SK-N-SH (cell line): ENCODE measurements at regions not wholly inside any gene's neighbourhood (a gene's known extent, or its start where the extent isn't known, plus 50 kb on each side); places are given as distances from the start of the nearest gene placed in this dataset.

Experiments used
- CTCF ChIA-PET: fragments of 300-600, 350-600 bp; formaldehyde crosslinking; extraction: SDS; loops from one replicate; lab custom pipeline; 2021; lab: Yijun Ruan, JAX
- POLR2A ChIA-PET: fragments of 350-600 bp; sonication (Branson Sonifier 250); formaldehyde crosslinking; extraction: SDS; loops from one replicate; lab custom pipeline; 2020; ENCODE audit warnings: antibody characterized with exemption, inconsistent platforms; lab: Yijun Ruan, JAX
- DNase-seq: peaks from one replicate; pipeline ENCODE4 v3.0.0; 2012
- H2AFZ ChIP-seq: fragments of 200-600 bp; sonication (generic); 2 replicates; pipeline ENCODE4 v1.8.1; 2016; ENCODE audit warnings: antibody characterized with exemption, mild to moderate bottlenecking, low read depth
- H3F3A ChIP-seq: fragments of 200-600 bp; sonication (generic); replicated peaks from 2 replicates; pipeline ENCODE3; 2016; ENCODE audit warnings: antibody characterized with exemption, mild to moderate bottlenecking; ENCODE audit not compliant: insufficient read depth
- H3K27ac ChIP-seq, 2 experiments: fragments of 200-500 bp in 1 of 2; fragments of 200-600 bp in 1 of 2; sonication (Bioruptor generic) in 1 of 2; sonication (generic), shearing (Covaris generic) in 1 of 2; 2 replicates each; pipeline versions ENCODE4 v1.5.1 to v1.6.1; 2014 to 2016; ENCODE audit warnings: low read depth in 2 of 2, inconsistent platforms in 1 of 2, low read length in 1 of 2, mild to moderate bottlenecking in 1 of 2, mixed read lengths in 1 of 2
- H3K27me3 ChIP-seq: fragments of 200-600 bp; sonication (generic), shearing (Covaris generic); 2 replicates; pipeline ENCODE4 v1.6.1; 2016; ENCODE audit warnings: mixed run types; ENCODE audit not compliant: insufficient read depth
- H3K36me3 ChIP-seq, 2 experiments: fragments of 200-500 bp in 1 of 2; fragments of 200-600 bp in 1 of 2; sonication (Bioruptor generic) in 1 of 2; sonication (generic) in 1 of 2; replicated peaks in 1 of 2; 2 replicates each; pipeline versions ENCODE3 to v1.5.1; 2014 to 2016; ENCODE audit warnings: low read length in 1 of 2, mild to moderate bottlenecking in 1 of 2; ENCODE audit not compliant: insufficient read depth in 2 of 2, control insufficient read depth in 1 of 2
- H3K4me1 ChIP-seq, 2 experiments: fragments of 200-500 bp in 1 of 2; fragments of 200-600 bp in 1 of 2; sonication (Bioruptor generic) in 1 of 2; sonication (generic), shearing (Covaris generic) in 1 of 2; 2 replicates each; pipeline versions ENCODE4 v1.5.1 to v1.6.1; 2014 to 2016; ENCODE audit warnings: low read depth in 1 of 2, low read length in 1 of 2, mixed run types in 1 of 2; ENCODE audit not compliant: insufficient read depth in 2 of 2, control insufficient read depth in 1 of 2
- H3K4me2 ChIP-seq: fragments of 200-600 bp; sonication (generic), shearing (Covaris generic); 2 replicates; pipeline ENCODE4 v1.6.1; 2017; ENCODE audit warnings: mixed run types
- H3K4me3 ChIP-seq, 2 experiments: fragments of 200-500 bp in 1 of 2; fragments of 200-600 bp in 1 of 2; sonication (Bioruptor generic) in 1 of 2; sonication (generic), shearing (Covaris generic) in 1 of 2; 2 replicates each; pipeline versions ENCODE4 v1.5.1 to v1.8.1; 2014 to 2016; ENCODE audit warnings: low read depth in 2 of 2, inconsistent platforms in 1 of 2, low read length in 1 of 2, mild to moderate bottlenecking in 1 of 2, mixed read lengths in 1 of 2, moderate library complexity in 1 of 2
- H3K79me2 ChIP-seq: fragments of 200-600 bp; sonication (generic); 2 replicates; pipeline ENCODE4 v1.8.1; 2017; ENCODE audit warnings: mild to moderate bottlenecking; ENCODE audit not compliant: insufficient read depth
- H3K9ac ChIP-seq: fragments of 200-600 bp; sonication (generic); 2 replicates; pipeline ENCODE4 v1.6.1; 2017; ENCODE audit warnings: mixed run types
- H3K9me2 ChIP-seq: fragments of 200-600 bp; sonication (generic); 2 replicates; pipeline ENCODE4 v1.6.1; 2017; ENCODE audit warnings: mixed run types
- H3K9me3 ChIP-seq: fragments of 200-600 bp; sonication (generic); 2 replicates; pipeline ENCODE4 v1.6.1; 2017; ENCODE audit warnings: mixed run types, mild to moderate bottlenecking, moderate library complexity
- H4K20me1 ChIP-seq: fragments of 200-600 bp; sonication (generic); 2 replicates; pipeline ENCODE4 v1.6.1; 2017; ENCODE audit warnings: mild to moderate bottlenecking, mixed run types; ENCODE audit not compliant: insufficient read depth
- CHD2 ChIP-seq: fragments of 150-350 bp; IDR thresholded peaks from 2 replicates; pipeline ENCODE4 v1.6.1; 2018; ENCODE audit warnings: low read length; ENCODE audit not compliant: partially characterized antibody
- EP300 ChIP-seq, 2 experiments: IDR thresholded peaks; 2 replicates each; pipeline versions ENCODE4 v1.4.0 to v1.6.1; 2012; ENCODE audit warnings: borderline replicate concordance in 1 of 2, low read depth in 1 of 2, low read length in 1 of 2
- EZH2phosphoT487 ChIP-seq: fragments of 200-600 bp; sonication (generic); IDR thresholded peaks from 2 replicates; pipeline ENCODE4 v1.6.1; 2017; ENCODE audit warnings: low read depth, mixed run types, mild to moderate bottlenecking, antibody characterized with exemption, moderate library complexity, borderline replicate concordance
- MEF2A ChIP-seq: IDR thresholded peaks from 2 replicates; pipeline ENCODE4 v1.4.0; 2012; ENCODE audit warnings: low read depth, borderline replicate concordance
- RAD21 ChIP-seq: IDR thresholded peaks from 2 replicates; pipeline ENCODE4 v1.6.1; 2012; ENCODE audit warnings: mild to moderate bottlenecking, low read length
- RXRA ChIP-seq: IDR thresholded peaks from 2 replicates; pipeline ENCODE4 v1.4.0; 2012; ENCODE audit warnings: low read depth, mild to moderate bottlenecking, borderline replicate concordance
- SIN3A ChIP-seq: IDR thresholded peaks from 2 replicates; pipeline ENCODE4 v1.6.1; 2012; ENCODE audit warnings: low read depth, mild to moderate bottlenecking, low read length, moderate library complexity, borderline replicate concordance
- WGBS: methylation state at CpG from one replicate; pipeline ENCODE4 v1.1.6; 2017; ENCODE audit warnings: low lambda C conversion rate; 5-methylcytosine and 5-hydroxymethylcytosine counted together
- TF ChIP-seq, protein P1 (sequence below): IDR thresholded peaks from 2 replicates; pipeline ENCODE4 v1.6.1; 2012; ENCODE audit warnings: mild to moderate bottlenecking, low read depth, low read length, moderate library complexity
- TF ChIP-seq, protein P2 (sequence below): fragments of 200-600 bp; sonication (generic); IDR thresholded peaks from 2 replicates; pipeline ENCODE4 v1.6.1; 2017; ENCODE audit warnings: antibody characterized with exemption, mild to moderate bottlenecking, moderate library complexity

DNA sequence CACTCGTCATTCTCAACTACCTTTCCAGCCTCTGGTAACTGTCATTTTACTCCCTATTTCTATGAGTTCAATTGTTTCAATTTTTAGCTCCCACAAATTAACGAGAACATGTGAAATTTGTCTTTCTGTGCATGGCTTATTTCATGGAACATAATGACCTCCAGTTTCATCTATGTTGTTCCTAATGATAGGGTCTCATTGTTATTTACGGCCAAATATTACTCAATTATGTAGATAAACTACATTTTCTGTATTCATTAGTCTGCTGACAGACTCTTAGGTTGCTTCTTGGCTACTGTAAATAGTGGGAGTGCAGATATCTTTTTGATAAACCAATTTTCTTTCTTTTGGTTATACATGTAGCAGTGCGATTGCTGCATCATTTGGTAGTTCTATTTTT lies 374.9 kb upstream of the ROBO1 start:
- TF ChIP-seq, protein P1, sequence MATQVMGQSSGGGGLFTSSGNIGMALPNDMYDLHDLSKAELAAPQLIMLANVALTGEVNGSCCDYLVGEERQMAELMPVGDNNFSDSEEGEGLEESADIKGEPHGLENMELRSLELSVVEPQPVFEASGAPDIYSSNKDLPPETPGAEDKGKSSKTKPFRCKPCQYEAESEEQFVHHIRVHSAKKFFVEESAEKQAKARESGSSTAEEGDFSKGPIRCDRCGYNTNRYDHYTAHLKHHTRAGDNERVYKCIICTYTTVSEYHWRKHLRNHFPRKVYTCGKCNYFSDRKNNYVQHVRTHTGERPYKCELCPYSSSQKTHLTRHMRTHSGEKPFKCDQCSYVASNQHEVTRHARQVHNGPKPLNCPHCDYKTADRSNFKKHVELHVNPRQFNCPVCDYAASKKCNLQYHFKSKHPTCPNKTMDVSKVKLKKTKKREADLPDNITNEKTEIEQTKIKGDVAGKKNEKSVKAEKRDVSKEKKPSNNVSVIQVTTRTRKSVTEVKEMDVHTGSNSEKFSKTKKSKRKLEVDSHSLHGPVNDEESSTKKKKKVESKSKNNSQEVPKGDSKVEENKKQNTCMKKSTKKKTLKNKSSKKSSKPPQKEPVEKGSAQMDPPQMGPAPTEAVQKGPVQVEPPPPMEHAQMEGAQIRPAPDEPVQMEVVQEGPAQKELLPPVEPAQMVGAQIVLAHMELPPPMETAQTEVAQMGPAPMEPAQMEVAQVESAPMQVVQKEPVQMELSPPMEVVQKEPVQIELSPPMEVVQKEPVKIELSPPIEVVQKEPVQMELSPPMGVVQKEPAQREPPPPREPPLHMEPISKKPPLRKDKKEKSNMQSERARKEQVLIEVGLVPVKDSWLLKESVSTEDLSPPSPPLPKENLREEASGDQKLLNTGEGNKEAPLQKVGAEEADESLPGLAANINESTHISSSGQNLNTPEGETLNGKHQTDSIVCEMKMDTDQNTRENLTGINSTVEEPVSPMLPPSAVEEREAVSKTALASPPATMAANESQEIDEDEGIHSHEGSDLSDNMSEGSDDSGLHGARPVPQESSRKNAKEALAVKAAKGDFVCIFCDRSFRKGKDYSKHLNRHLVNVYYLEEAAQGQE = no peak
- TF ChIP-seq CHD2 (no peak), RAD21 (no peak), EP300 (IDR thresholded peaks at IDR 0.05; ENCODE audit: borderline replicate concordance in 1 of 2, low read depth in 1 of 2, low read length in 1 of 2) (no peak)
- TF ChIP-seq, protein P2, sequence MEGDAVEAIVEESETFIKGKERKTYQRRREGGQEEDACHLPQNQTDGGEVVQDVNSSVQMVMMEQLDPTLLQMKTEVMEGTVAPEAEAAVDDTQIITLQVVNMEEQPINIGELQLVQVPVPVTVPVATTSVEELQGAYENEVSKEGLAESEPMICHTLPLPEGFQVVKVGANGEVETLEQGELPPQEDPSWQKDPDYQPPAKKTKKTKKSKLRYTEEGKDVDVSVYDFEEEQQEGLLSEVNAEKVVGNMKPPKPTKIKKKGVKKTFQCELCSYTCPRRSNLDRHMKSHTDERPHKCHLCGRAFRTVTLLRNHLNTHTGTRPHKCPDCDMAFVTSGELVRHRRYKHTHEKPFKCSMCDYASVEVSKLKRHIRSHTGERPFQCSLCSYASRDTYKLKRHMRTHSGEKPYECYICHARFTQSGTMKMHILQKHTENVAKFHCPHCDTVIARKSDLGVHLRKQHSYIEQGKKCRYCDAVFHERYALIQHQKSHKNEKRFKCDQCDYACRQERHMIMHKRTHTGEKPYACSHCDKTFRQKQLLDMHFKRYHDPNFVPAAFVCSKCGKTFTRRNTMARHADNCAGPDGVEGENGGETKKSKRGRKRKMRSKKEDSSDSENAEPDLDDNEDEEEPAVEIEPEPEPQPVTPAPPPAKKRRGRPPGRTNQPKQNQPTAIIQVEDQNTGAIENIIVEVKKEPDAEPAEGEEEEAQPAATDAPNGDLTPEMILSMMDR = no peak
- Histone ChIP-seq H3K4me1 (no peaks in the 10 kb centered on the region), H3K4me2 (no peak overlapping the region), H3K27ac (no peak overlapping the region), H3K79me2 (no peaks in the 10 kb centered on the region), H2AFZ (no peak overlapping the region), H3K9me2 (no peaks in the 10 kb centered on the region), H3K36me3 (no peaks in the 10 kb centered on the region), H3K4me3 (no peak overlapping the region), H3K9me3 (no peaks in the 10 kb centered on the region), H4K20me1 (no peaks in the 10 kb centered on the region), H3F3A (no peaks in the 10 kb centered on the region), H3K9ac (no peak overlapping the region), H3K27me3 (no peaks in the 10 kb centered on the region)
- CTCF ChIA-PET = no interaction called here
- POLR2A ChIA-PET = no interaction called here
- 13% methylated on average over 4 of the region's 4 CpGs for WGBS
- no peak for DNase-seq

DNA sequence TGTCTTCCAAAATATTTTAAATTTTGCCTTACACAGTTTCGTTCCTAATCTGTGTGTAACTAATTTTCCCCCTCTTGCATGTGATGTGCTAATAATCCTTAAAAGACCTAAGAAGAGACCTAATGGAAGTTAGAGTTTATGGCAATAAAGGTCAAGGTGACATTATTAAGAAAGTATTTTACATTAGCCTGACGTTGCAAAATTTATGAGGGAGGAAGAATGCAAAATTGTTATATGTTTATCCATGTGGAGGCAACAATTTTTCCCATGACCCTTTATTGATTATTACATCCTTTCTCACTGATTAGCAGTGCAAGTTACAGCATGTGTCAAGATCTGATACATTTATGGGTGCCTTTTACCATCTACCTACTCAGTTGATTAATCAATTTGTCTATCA lies 373.8 kb upstream of the ROBO1 start:
- no peak overlapping the region for H3K9ac ChIP-seq
- TF ChIP-seq EZH2phosphoT487 (no peak), MEF2A (no peak), SIN3A (no peak), RXRA (no peak)
- H3F3A ChIP-seq = no peaks in the 10 kb centered on the region
- no peak overlapping the region for H3K27ac ChIP-seq
- no peaks in the 10 kb centered on the region for H3K27me3 ChIP-seq
- H3K79me2 ChIP-seq = no peaks in the 10 kb centered on the region
- H3K4me1 ChIP-seq = no peaks in the 10 kb centered on the region
- no peak overlapping the region for H3K4me2 ChIP-seq
- DNase-seq = no peak
- ChIA-PET CTCF (no interaction called here), POLR2A (no interaction called here)
- WGBS = 62% methylated on average over 2 of the region's 2 CpGs
- H3K9me2 ChIP-seq = no peaks in the 10 kb centered on the region
- no peak overlapping the region for H3K4me3 ChIP-seq
- H3K36me3 ChIP-seq = no peaks in the 10 kb centered on the region
- no peaks in the 10 kb centered on the region for H3K9me3 ChIP-seq
- H4K20me1 ChIP-seq = no peaks in the 10 kb centered on the region
- no peak overlapping the region for H2AFZ ChIP-seq
